ENCODE measurements at regions not wholly inside any gene's neighbourhood (a gene's known extent, or its start where the extent isn't known, plus 50 kb on each side); places are given as distances from the start of the nearest gene placed in this dataset.

DNA sequence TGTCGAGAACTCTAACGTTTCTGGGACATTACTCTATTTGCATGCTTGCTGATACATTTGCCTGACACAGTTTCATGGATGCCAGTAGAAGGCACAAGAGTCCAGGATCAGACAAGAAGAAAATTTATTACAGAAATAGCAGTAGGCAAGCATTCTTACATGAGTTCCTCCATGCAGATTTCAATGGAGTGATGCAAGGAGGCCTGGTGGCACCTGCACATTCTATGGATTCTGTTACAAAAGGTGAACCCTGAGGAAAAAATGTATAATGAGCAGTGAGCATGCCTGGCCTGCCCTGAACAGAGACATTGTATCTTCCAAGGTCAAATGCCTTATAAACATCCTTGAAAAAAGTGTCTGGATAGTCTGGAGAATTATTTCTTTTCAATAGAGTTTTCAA lies 142.9 kb downstream of the DSEL start:
- TF ChIP-seq CREB1 (IDR thresholded peaks at IDR 0.05) = no peak
- TF ChIP-seq, protein P1, sequence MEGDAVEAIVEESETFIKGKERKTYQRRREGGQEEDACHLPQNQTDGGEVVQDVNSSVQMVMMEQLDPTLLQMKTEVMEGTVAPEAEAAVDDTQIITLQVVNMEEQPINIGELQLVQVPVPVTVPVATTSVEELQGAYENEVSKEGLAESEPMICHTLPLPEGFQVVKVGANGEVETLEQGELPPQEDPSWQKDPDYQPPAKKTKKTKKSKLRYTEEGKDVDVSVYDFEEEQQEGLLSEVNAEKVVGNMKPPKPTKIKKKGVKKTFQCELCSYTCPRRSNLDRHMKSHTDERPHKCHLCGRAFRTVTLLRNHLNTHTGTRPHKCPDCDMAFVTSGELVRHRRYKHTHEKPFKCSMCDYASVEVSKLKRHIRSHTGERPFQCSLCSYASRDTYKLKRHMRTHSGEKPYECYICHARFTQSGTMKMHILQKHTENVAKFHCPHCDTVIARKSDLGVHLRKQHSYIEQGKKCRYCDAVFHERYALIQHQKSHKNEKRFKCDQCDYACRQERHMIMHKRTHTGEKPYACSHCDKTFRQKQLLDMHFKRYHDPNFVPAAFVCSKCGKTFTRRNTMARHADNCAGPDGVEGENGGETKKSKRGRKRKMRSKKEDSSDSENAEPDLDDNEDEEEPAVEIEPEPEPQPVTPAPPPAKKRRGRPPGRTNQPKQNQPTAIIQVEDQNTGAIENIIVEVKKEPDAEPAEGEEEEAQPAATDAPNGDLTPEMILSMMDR (IDR thresholded peaks at IDR 0.05; ENCODE audit: control extremely low read depth in 1 of 3, insufficient read depth in 1 of 3, low read depth in 1 of 3, low read length in 3 of 3) = no peak
- TF ChIP-seq RBBP5 (IDR thresholded peaks at IDR 0.05; ENCODE audit: borderline replicate concordance, low read depth, low read length) = no peak
- no peak for TF ChIP-seq SIN3A (conservative IDR thresholded peaks at IDR 0.05 in 1 of 2, IDR thresholded peaks at IDR 0.05 in 1 of 2; ENCODE audit: low read depth in 1 of 2, low read length in 2 of 2)
- TF ChIP-seq CHD1 (IDR thresholded peaks at IDR 0.05; ENCODE audit: low read depth, low read length) = no peak
- no peak for TF ChIP-seq POLR2A (IDR thresholded peaks at IDR 0.05; ENCODE audit: control extremely low read depth in 1 of 2, low read depth in 2 of 2, low read length in 2 of 2)
- TF ChIP-seq MAFK (IDR thresholded peaks at IDR 0.05; ENCODE audit: low read depth, low read length) = no peak
- TF ChIP-seq JUND (IDR thresholded peaks at IDR 0.05; ENCODE audit: low read length) = no peak
- TF ChIP-seq FOSL1 (IDR thresholded peaks at IDR 0.05; ENCODE audit: insufficient read depth, low read depth, low read length) = no peak
- TF ChIP-seq, protein P2, sequence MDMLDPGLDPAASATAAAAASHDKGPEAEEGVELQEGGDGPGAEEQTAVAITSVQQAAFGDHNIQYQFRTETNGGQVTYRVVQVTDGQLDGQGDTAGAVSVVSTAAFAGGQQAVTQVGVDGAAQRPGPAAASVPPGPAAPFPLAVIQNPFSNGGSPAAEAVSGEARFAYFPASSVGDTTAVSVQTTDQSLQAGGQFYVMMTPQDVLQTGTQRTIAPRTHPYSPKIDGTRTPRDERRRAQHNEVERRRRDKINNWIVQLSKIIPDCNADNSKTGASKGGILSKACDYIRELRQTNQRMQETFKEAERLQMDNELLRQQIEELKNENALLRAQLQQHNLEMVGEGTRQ (IDR thresholded peaks at IDR 0.05; ENCODE audit: low read length) = no peak
- no peak for TF ChIP-seq EZH2 (IDR thresholded peaks at IDR 0.05; ENCODE audit: low read depth, low read length, severe bottlenecking)
- TF ChIP-seq, protein P3, sequence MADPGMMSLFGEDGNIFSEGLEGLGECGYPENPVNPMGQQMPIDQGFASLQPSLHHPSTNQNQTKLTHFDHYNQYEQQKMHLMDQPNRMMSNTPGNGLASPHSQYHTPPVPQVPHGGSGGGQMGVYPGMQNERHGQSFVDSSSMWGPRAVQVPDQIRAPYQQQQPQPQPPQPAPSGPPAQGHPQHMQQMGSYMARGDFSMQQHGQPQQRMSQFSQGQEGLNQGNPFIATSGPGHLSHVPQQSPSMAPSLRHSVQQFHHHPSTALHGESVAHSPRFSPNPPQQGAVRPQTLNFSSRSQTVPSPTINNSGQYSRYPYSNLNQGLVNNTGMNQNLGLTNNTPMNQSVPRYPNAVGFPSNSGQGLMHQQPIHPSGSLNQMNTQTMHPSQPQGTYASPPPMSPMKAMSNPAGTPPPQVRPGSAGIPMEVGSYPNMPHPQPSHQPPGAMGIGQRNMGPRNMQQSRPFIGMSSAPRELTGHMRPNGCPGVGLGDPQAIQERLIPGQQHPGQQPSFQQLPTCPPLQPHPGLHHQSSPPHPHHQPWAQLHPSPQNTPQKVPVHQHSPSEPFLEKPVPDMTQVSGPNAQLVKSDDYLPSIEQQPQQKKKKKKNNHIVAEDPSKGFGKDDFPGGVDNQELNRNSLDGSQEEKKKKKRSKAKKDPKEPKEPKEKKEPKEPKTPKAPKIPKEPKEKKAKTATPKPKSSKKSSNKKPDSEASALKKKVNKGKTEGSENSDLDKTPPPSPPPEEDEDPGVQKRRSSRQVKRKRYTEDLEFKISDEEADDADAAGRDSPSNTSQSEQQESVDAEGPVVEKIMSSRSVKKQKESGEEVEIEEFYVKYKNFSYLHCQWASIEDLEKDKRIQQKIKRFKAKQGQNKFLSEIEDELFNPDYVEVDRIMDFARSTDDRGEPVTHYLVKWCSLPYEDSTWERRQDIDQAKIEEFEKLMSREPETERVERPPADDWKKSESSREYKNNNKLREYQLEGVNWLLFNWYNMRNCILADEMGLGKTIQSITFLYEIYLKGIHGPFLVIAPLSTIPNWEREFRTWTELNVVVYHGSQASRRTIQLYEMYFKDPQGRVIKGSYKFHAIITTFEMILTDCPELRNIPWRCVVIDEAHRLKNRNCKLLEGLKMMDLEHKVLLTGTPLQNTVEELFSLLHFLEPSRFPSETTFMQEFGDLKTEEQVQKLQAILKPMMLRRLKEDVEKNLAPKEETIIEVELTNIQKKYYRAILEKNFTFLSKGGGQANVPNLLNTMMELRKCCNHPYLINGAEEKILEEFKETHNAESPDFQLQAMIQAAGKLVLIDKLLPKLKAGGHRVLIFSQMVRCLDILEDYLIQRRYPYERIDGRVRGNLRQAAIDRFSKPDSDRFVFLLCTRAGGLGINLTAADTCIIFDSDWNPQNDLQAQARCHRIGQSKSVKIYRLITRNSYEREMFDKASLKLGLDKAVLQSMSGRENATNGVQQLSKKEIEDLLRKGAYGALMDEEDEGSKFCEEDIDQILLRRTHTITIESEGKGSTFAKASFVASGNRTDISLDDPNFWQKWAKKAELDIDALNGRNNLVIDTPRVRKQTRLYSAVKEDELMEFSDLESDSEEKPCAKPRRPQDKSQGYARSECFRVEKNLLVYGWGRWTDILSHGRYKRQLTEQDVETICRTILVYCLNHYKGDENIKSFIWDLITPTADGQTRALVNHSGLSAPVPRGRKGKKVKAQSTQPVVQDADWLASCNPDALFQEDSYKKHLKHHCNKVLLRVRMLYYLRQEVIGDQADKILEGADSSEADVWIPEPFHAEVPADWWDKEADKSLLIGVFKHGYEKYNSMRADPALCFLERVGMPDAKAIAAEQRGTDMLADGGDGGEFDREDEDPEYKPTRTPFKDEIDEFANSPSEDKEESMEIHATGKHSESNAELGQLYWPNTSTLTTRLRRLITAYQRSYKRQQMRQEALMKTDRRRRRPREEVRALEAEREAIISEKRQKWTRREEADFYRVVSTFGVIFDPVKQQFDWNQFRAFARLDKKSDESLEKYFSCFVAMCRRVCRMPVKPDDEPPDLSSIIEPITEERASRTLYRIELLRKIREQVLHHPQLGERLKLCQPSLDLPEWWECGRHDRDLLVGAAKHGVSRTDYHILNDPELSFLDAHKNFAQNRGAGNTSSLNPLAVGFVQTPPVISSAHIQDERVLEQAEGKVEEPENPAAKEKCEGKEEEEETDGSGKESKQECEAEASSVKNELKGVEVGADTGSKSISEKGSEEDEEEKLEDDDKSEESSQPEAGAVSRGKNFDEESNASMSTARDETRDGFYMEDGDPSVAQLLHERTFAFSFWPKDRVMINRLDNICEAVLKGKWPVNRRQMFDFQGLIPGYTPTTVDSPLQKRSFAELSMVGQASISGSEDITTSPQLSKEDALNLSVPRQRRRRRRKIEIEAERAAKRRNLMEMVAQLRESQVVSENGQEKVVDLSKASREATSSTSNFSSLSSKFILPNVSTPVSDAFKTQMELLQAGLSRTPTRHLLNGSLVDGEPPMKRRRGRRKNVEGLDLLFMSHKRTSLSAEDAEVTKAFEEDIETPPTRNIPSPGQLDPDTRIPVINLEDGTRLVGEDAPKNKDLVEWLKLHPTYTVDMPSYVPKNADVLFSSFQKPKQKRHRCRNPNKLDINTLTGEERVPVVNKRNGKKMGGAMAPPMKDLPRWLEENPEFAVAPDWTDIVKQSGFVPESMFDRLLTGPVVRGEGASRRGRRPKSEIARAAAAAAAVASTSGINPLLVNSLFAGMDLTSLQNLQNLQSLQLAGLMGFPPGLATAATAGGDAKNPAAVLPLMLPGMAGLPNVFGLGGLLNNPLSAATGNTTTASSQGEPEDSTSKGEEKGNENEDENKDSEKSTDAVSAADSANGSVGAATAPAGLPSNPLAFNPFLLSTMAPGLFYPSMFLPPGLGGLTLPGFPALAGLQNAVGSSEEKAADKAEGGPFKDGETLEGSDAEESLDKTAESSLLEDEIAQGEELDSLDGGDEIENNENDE (IDR thresholded peaks at IDR 0.05; ENCODE audit: insufficient replicate concordance, low read length) = no peak
- no peak for TF ChIP-seq TAF1 (IDR thresholded peaks at IDR 0.05; ENCODE audit: low read depth, low read length)

All from H1 (cell line).